Esophagus muscularis mucosa (tissue), 4 donors: ENCODE measurements at regions not wholly inside any gene's neighbourhood (a gene's known extent, or its start where the extent isn't known, plus 50 kb on each side); places are given as distances from the start of the nearest gene placed in this dataset.

Experiments
- DNase-seq: peaks from one replicate; pipeline ENCODE4 v3.0.0-alpha.2; 2017; ENCODE audit errors: extremely low spot score
- H3K27ac ChIP-seq, 4 donors: fragments of 200-600 bp; sonication (generic); replicated peaks in 1 of 4; 1 replicate in 3 of 4; 2 replicates in 1 of 4; pipeline ENCODE4 v1.5.1; 2016 to 2019; ENCODE audit warnings: mild to moderate bottlenecking in 1 of 4
- H3K27me3 ChIP-seq, 4 donors: fragments of 200-600 bp; sonication (generic); one replicate each; pipeline versions ENCODE4 v1.5.1 to v1.6.0; 2016 to 2019
- H3K36me3 ChIP-seq, 4 donors: fragments of 200-600 bp; sonication (generic); one replicate each; pipeline ENCODE4 v1.5.1; 2016 to 2019
- H3K4me1 ChIP-seq, 4 donors: fragments of 200-600 bp; sonication (generic); one replicate each; pipeline ENCODE4 v1.5.1; 2016 to 2019
- H3K4me3 ChIP-seq, 4 donors: fragments of 200-600 bp; sonication (generic); 1 replicate in 2 of 4; 2 replicates in 2 of 4; pipeline ENCODE4 v1.5.1; 2016 to 2019; ENCODE audit warnings: mild to moderate bottlenecking in 4 of 4, moderate library complexity in 1 of 4
- H3K9me3 ChIP-seq, 4 donors: fragments of 200-600 bp; sonication (generic); 1 replicate in 3 of 4; 2 replicates in 1 of 4; pipeline ENCODE4 v1.5.1; 2016 to 2019
- CTCF ChIP-seq, 3 experiments: fragments of 200-600 bp in 2 of 3; fragments of 450-650 bp in 1 of 3; sonication (generic) in 2 of 3; IDR thresholded peaks; one replicate each; pipeline ENCODE4 v1.5.1; 2017 to 2019; ENCODE audit warnings: antibody characterized with exemption in 3 of 3, mild to moderate bottlenecking in 2 of 3, moderate library complexity in 1 of 3
- EP300 ChIP-seq: sonication (generic); formaldehyde crosslinking; IDR thresholded peaks from one replicate; pipeline ENCODE4 v1.6.1; 2017; ENCODE audit warnings: antibody characterized with exemption
- POLR2A ChIP-seq: fragments of 450-650 bp; IDR thresholded peaks from one replicate; pipeline ENCODE4 v1.6.1; 2017; ENCODE audit warnings: antibody characterized with exemption, moderate library complexity, mild to moderate bottlenecking, low read depth
- POLR2AphosphoS5 ChIP-seq, 2 donors: sonication (generic); formaldehyde crosslinking; IDR thresholded peaks; one replicate each; pipeline ENCODE4 v1.6.1; 2017; ENCODE audit warnings: antibody characterized with exemption in 2 of 2
- whole genome bisulfite sequencing: methylation state at CpG from one replicate; pipeline ENCODE4 v1.1.5; 2018; 5-methylcytosine and 5-hydroxymethylcytosine counted together
- intact Hi-C: fragments of 100-400 bp; cut with DNase I; formaldehyde crosslinking; loops from one replicate; pipeline ENCODE4 v1.15.1; 2023

DNA sequence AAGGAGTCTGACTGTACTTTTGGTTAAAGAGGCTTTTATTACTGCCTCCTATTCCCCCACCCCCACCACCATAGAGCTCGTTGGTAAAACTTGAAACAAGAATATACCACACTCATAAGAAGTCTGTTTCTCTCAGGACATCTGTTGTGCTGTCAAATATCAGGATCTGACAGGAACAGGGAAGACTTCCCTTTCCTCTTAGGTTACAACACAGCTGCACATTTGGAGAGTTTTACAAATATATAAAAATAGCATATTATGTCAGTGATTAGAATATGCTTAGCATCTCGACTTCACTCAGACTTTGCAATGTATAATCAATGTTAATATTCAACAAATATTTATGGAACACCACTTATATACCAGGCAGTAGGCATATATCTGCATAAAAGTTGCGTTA is 439.6 kb upstream of the REG3G start:
- no peak for DNase-seq
- Histone ChIP-seq H3K4me3 (no peak overlapping the region), H3K27ac (no peak overlapping the region), H3K27me3 (no peaks in the 10 kb centered on the region), H3K9me3 (no peaks in the 10 kb centered on the region), H3K4me1 (no peaks in the 10 kb centered on the region), H3K36me3 (no peaks in the 10 kb centered on the region)
- TF ChIP-seq CTCF (IDR thresholded peaks at IDR 0.05) (no peak), EP300 (no peak), POLR2AphosphoS5 (IDR thresholded peaks at IDR 0.05) (no peak), POLR2A (no peak)
- WGBS = 38% methylated on average over 3 of the region's 3 CpGs
- intact Hi-C loops = no loop called here

GRCh38 chr2:78586316-78586715 is 439.2 kb upstream of the REG3G start:
- Histone ChIP-seq H3K36me3 (no peaks in the 10 kb centered on the region), H3K4me1 (no peaks in the 10 kb centered on the region), H3K27ac (no peak overlapping the region), H3K9me3 (no peaks in the 10 kb centered on the region), H3K27me3 (no peaks in the 10 kb centered on the region), H3K4me3 (no peak overlapping the region)
- TF ChIP-seq POLR2A = no peak
- no peak for TF ChIP-seq POLR2AphosphoS5 (IDR thresholded peaks at IDR 0.05)
- TF ChIP-seq EP300 = no peak
- no peak for TF ChIP-seq CTCF (IDR thresholded peaks at IDR 0.05)
- no peak for DNase-seq
- WGBS = 60% methylated on average over 1 of the region's 1 CpG
- intact Hi-C loops = no loop called here

- no peaks in the 10 kb centered on the region for H3K36me3 ChIP-seq
- no peak for DNase-seq
- H3K9me3 ChIP-seq = no peaks in the 10 kb centered on the region
- intact Hi-C loops = no loop called here
- TF ChIP-seq POLR2AphosphoS5 (IDR thresholded peaks at IDR 0.05) = no peak
- TF ChIP-seq EP300 = no peak
- no peak for TF ChIP-seq POLR2A
- TF ChIP-seq CTCF (IDR thresholded peaks at IDR 0.05) = no peak
- no peaks in the 10 kb centered on the region for H3K27me3 ChIP-seq
- H3K27ac ChIP-seq = no peak overlapping the region
- no peaks in the 10 kb centered on the region for H3K4me1 ChIP-seq
- H3K4me3 ChIP-seq = no peak overlapping the region
Measured at GRCh38 chr2:78589871-78590270, 435.6 kb upstream of the REG3G start.

DNA sequence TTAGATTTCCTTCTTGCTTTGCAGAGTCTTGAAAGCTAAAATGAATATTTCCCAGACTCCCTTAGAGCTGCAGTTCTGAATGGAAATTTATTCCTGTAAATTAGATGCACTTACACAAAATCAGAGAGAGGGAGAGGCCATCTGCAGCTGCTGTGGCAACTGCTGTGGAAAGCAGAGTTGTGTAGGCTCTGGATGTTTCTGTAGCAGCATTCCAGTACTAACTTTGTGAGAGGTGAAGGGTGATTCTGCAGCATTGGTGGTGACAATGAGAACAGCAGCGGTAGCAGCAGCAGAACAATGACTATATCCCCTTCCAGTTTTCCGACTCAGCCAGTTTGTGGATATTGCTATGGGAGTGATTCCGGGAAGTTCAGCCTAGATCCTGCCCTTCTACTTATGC is 433.0 kb upstream of the REG3G start:
- WGBS = 36% methylated on average over 3 of the region's 3 CpGs
- no peak for TF ChIP-seq CTCF (IDR thresholded peaks at IDR 0.05)
- no peak for TF ChIP-seq POLR2A
- TF ChIP-seq POLR2AphosphoS5 (IDR thresholded peaks at IDR 0.05) = no peak
- no peak for TF ChIP-seq EP300
- no peak overlapping the region for H3K4me3 ChIP-seq
- intact Hi-C loops = no loop called here
- H3K27ac ChIP-seq = no peak overlapping the region
- no peaks in the 10 kb centered on the region for H3K27me3 ChIP-seq
- H3K36me3 ChIP-seq = no peaks in the 10 kb centered on the region
- no peak for DNase-seq
- H3K4me1 ChIP-seq = no peaks in the 10 kb centered on the region
- H3K9me3 ChIP-seq = no peaks in the 10 kb centered on the region

GRCh38 chr2:78601113-78601512 is 424.4 kb upstream of the REG3G start:
- Histone ChIP-seq H3K4me1 (no peaks in the 10 kb centered on the region), H3K27me3 (no peaks in the 10 kb centered on the region), H3K4me3 (no peak overlapping the region), H3K9me3 (no peaks in the 10 kb centered on the region), H3K27ac (no peak overlapping the region), H3K36me3 (no peaks in the 10 kb centered on the region)
- intact Hi-C loops = no loop called here
- DNase-seq = no peak
- TF ChIP-seq CTCF (IDR thresholded peaks at IDR 0.05) (no peak), POLR2AphosphoS5 (IDR thresholded peaks at IDR 0.05) (no peak), EP300 (no peak), POLR2A (no peak)
- WGBS = 89% methylated on average over 1 of the region's 1 CpG
